22Rv1 (cell line): ENCODE measurements at regions not wholly inside any gene's neighbourhood (a gene's known extent, or its start where the extent isn't known, plus 50 kb on each side); places are given as distances from the start of the nearest gene placed in this dataset.

Experiments
- CTCF ChIP-seq: fragments of 450-650 bp; IDR thresholded peaks from 2 replicates; pipeline ENCODE4 v1.5.1; 2017; ENCODE audit warnings: mild to moderate bottlenecking
- ZFX ChIP-seq: fragments of 450-650 bp; IDR thresholded peaks from 2 replicates; pipeline ENCODE4 v1.6.1; 2017; ENCODE audit warnings: antibody characterized with exemption, borderline replicate concordance

- TF ChIP-seq CTCF (no peak), ZFX (no peak)
These were observed 76.1 kb upstream of the IRF2BP2 start for GRCh38 chr1:234686035-234686434.
